ENCODE measurements at regions not wholly inside any gene's neighbourhood (a gene's known extent, or its start where the extent isn't known, plus 50 kb on each side); places are given as distances from the start of the nearest gene placed in this dataset.

- H3K36me3 ChIP-seq, result no peaks in the 10 kb centered on the region
- H3K27me3 ChIP-seq, result no peaks in the 10 kb centered on the region
- no peak overlapping the region for H3K27ac ChIP-seq
- H3K4me3 ChIP-seq (ENCODE audit: low read depth in 1 of 2, low read length in 1 of 2), result no peak overlapping the region
- no peaks in the 10 kb centered on the region for H3K4me1 ChIP-seq (ENCODE audit: control insufficient read depth in 1 of 2, insufficient read depth in 1 of 2, low read depth in 1 of 2, low read length in 1 of 2)
- TF ChIP-seq CTCF (IDR thresholded peaks at IDR 0.05), result no peak
- H3K9me3 ChIP-seq, result no peaks in the 10 kb centered on the region
Measured at GRCh38 chr5:89900346-89900745, 509.2 kb downstream of the CETN3 start.

GRCh38 chr5:89899559-89899958, 510.0 kb downstream of the CETN3 start:
- no peaks in the 10 kb centered on the region for H3K36me3 ChIP-seq
- no peak overlapping the region for H3K27ac ChIP-seq
- H3K27me3 ChIP-seq, result no peaks in the 10 kb centered on the region
- no peak for TF ChIP-seq CTCF (IDR thresholded peaks at IDR 0.05)
- H3K4me3 ChIP-seq (ENCODE audit: low read depth in 1 of 2, low read length in 1 of 2), result no peak overlapping the region
- H3K9me3 ChIP-seq, result no peaks in the 10 kb centered on the region
- no peaks in the 10 kb centered on the region for H3K4me1 ChIP-seq (ENCODE audit: control insufficient read depth in 1 of 2, insufficient read depth in 1 of 2, low read depth in 1 of 2, low read length in 1 of 2)

- no peak overlapping the region for H3K27ac ChIP-seq
- no peak overlapping the region for H3K4me3 ChIP-seq (ENCODE audit: low read depth in 1 of 2, low read length in 1 of 2)
- no peak for TF ChIP-seq CTCF (IDR thresholded peaks at IDR 0.05)
Measured at GRCh38 chr5:89893546-89893945, 516.0 kb downstream of the CETN3 start.

GRCh38 chr5:89885670-89886069, 523.9 kb downstream of the CETN3 start:
- TF ChIP-seq CTCF (IDR thresholded peaks at IDR 0.05), result no peak
- Histone ChIP-seq H3K27ac (no peak overlapping the region), H3K4me1 (ENCODE audit: control insufficient read depth in 1 of 2, insufficient read depth in 1 of 2, low read depth in 1 of 2, low read length in 1 of 2) (no peaks in the 10 kb centered on the region), H3K27me3 (no peaks in the 10 kb centered on the region), H3K36me3 (no peaks in the 10 kb centered on the region), H3K9me3 (no peaks in the 10 kb centered on the region), H3K4me3 (ENCODE audit: low read depth in 1 of 2, low read length in 1 of 2) (no peak overlapping the region)

More at GRCh38 chr5:89893546-89893945, 516.0 kb downstream of the CETN3 start:
- H3K4me1 ChIP-seq (ENCODE audit: control insufficient read depth in 1 of 2, insufficient read depth in 1 of 2, low read depth in 1 of 2, low read length in 1 of 2), result no peaks in the 10 kb centered on the region
- H3K36me3 ChIP-seq, result no peaks in the 10 kb centered on the region
- H3K27me3 ChIP-seq, result no peaks in the 10 kb centered on the region
- H3K9me3 ChIP-seq, result no peaks in the 10 kb centered on the region

GRCh38 chr5:89883967-89884366, 525.6 kb downstream of the CETN3 start:
- no peak overlapping the region for H3K27ac ChIP-seq
- H3K4me3 ChIP-seq (ENCODE audit: low read depth in 1 of 2, low read length in 1 of 2), result no peak overlapping the region

More at GRCh38 chr5:89883967-89884366, 525.6 kb downstream of the CETN3 start:
- Histone ChIP-seq H3K9me3 (no peaks in the 10 kb centered on the region), H3K4me1 (ENCODE audit: control insufficient read depth in 1 of 2, insufficient read depth in 1 of 2, low read depth in 1 of 2, low read length in 1 of 2) (no peaks in the 10 kb centered on the region), H3K36me3 (no peaks in the 10 kb centered on the region), H3K27me3 (no peaks in the 10 kb centered on the region)
- TF ChIP-seq CTCF (IDR thresholded peaks at IDR 0.05), result no peak

Measured in neutrophil (primary cell).